ENCODE measurements at regions not wholly inside any gene's neighbourhood (a gene's known extent, or its start where the extent isn't known, plus 50 kb on each side); places are given as distances from the start of the nearest gene placed in this dataset.

- TF ChIP-seq, protein P1, sequence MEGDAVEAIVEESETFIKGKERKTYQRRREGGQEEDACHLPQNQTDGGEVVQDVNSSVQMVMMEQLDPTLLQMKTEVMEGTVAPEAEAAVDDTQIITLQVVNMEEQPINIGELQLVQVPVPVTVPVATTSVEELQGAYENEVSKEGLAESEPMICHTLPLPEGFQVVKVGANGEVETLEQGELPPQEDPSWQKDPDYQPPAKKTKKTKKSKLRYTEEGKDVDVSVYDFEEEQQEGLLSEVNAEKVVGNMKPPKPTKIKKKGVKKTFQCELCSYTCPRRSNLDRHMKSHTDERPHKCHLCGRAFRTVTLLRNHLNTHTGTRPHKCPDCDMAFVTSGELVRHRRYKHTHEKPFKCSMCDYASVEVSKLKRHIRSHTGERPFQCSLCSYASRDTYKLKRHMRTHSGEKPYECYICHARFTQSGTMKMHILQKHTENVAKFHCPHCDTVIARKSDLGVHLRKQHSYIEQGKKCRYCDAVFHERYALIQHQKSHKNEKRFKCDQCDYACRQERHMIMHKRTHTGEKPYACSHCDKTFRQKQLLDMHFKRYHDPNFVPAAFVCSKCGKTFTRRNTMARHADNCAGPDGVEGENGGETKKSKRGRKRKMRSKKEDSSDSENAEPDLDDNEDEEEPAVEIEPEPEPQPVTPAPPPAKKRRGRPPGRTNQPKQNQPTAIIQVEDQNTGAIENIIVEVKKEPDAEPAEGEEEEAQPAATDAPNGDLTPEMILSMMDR (IDR thresholded peaks at IDR 0.05) = no peak
- TF ChIP-seq JUND (IDR thresholded peaks at IDR 0.05) = no peak
- TF ChIP-seq, protein P2, sequence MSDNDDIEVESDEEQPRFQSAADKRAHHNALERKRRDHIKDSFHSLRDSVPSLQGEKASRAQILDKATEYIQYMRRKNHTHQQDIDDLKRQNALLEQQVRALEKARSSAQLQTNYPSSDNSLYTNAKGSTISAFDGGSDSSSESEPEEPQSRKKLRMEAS (IDR thresholded peaks at IDR 0.05; ENCODE audit: low read depth) = no peak
- TF ChIP-seq TEAD4 (IDR thresholded peaks at IDR 0.05; ENCODE audit: borderline replicate concordance, insufficient read depth) = no peak
- TF ChIP-seq RCOR1 (IDR thresholded peaks at IDR 0.05; ENCODE audit: low read length) = no peak
These were observed 140.5 kb upstream of the KLHL25 start for GRCh38 chr15:85935182-85935581.

Measured in SK-N-SH (cell line).